ENCODE measurements at regions not wholly inside any gene's neighbourhood (a gene's known extent, or its start where the extent isn't known, plus 50 kb on each side); places are given as distances from the start of the nearest gene placed in this dataset.

GRCh38 chr9:107786561-107786960 is 297.0 kb upstream of the KLF4 start:
- no peak overlapping the region for H3K27ac Mint-ChIP-seq (ENCODE audit: unreplicated experiment)
- no peak for TF ChIP-seq CTCF (IDR thresholded peaks at IDR 0.05; ENCODE audit: unreplicated experiment)
- CTCF ChIA-PET = interaction anchor here (0.7 kb wide), 1 partner anchor 111 kb away, joined by 3 read pairs; no protein-coding TSS in a partner anchor
- intact Hi-C loops (cut with micrococcal nuclease; ENCODE audit: unreplicated experiment) = no loop called here
- H3K4me1 Mint-ChIP-seq (ENCODE audit: low read depth, unreplicated experiment) = no peaks in the 10 kb centered on the region
- no peaks in the 10 kb centered on the region for H3K27me3 Mint-ChIP-seq (ENCODE audit: unreplicated experiment)
- no peaks in the 10 kb centered on the region for H3K9me3 Mint-ChIP-seq (ENCODE audit: low read depth, unreplicated experiment)
- H3K36me3 Mint-ChIP-seq (ENCODE audit: insufficient read depth, unreplicated experiment) = no peaks in the 10 kb centered on the region
- DNase-seq = no peak
- no peak overlapping the region for H3K4me3 Mint-ChIP-seq (ENCODE audit: low read depth, unreplicated experiment)
- no TSS peak for BruUV-seq (replicated peaks)

DNA sequence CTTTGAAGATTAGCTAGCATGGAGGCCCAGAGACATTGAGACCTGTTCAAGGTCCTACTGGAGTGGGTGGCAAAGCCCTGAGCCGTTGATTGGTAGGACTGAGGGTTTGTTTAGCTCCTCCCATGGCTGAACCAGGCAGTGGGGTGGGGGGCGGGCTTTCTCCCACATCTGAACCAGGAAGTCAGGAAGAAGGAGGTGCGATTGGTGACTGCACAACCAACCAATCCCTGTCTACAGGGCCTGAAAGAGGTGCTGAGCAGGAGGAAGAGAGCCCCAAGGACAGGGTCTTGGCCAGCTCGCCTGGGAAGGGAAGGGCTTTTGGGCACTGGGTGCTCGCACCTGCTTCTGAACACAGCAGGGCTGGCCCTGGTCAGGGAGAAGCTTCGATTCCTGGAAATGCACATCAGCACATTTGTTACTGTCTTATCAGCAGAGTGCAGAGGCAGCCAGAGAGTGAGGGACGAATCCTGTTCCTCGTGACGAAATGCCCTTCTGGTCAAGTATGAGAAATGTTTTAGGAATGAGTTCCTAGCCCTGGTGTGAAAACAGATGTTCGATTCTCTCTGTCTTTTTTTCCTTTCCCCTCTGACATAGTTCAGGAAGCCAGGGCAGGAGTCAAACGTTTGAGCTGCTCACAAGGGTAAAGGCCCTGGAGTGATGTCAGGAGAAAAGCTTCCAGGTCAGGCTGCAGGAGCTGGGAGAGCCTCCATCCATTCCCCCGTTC is 294.8 kb upstream of the KLF4 start:
- CTCF ChIA-PET = interaction anchor here (0.6 kb wide), 1 partner anchor 15 kb away, joined by 3 read pairs; no protein-coding TSS in a partner anchor

DNA sequence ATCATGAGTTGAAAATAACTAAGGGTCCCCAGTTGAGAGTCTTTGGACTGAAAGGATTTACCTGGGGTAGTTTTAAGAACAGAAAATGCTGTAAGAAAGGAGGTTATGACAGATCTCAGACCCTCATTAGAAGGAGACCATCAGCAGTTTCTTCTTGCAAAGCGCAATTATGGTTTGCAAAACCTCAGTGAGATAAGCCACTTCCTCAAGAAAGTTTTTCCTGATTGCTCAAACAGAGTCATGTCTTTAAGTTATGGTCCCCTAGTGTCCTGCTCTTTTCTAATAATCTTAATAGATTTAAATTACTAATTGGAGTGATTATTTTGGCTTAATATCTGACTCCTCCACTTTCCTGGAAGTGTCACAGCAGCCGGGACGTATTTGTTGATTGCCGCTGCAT is 293.2 kb upstream of the KLF4 start:
- Mint-ChIP-seq H3K4me3 (ENCODE audit: low read depth, unreplicated experiment) (no peak overlapping the region), H3K27me3 (ENCODE audit: unreplicated experiment) (no peaks in the 10 kb centered on the region), H3K9me3 (ENCODE audit: low read depth, unreplicated experiment) (no peaks in the 10 kb centered on the region), H3K36me3 (ENCODE audit: insufficient read depth, unreplicated experiment) (no peaks in the 10 kb centered on the region), H3K4me1 (ENCODE audit: low read depth, unreplicated experiment) (no peaks in the 10 kb centered on the region), H3K27ac (ENCODE audit: unreplicated experiment) (no peak overlapping the region)
- CTCF ChIA-PET = no interaction called here
- no TSS peak for BruUV-seq (replicated peaks)
- TF ChIP-seq CTCF (IDR thresholded peaks at IDR 0.05; ENCODE audit: unreplicated experiment) = no peak
- no peak for DNase-seq
- intact Hi-C loops (cut with micrococcal nuclease; ENCODE audit: unreplicated experiment) = no loop called here

More for the DNA sequence above, 294.8 kb upstream of the KLF4 start:
- Mint-ChIP-seq H3K36me3 (ENCODE audit: insufficient read depth, unreplicated experiment) (no peaks in the 10 kb centered on the region), H3K27me3 (ENCODE audit: unreplicated experiment) (no peaks in the 10 kb centered on the region), H3K4me3 (ENCODE audit: low read depth, unreplicated experiment) (no peak overlapping the region), H3K27ac (ENCODE audit: unreplicated experiment) (no peak overlapping the region), H3K9me3 (ENCODE audit: low read depth, unreplicated experiment) (no peaks in the 10 kb centered on the region), H3K4me1 (ENCODE audit: low read depth, unreplicated experiment) (no peaks in the 10 kb centered on the region)
- DNase-seq = no peak
- intact Hi-C loops (cut with micrococcal nuclease; ENCODE audit: unreplicated experiment) = no loop called here
- no TSS peak for BruUV-seq (replicated peaks)
- TF ChIP-seq CTCF (IDR thresholded peaks at IDR 0.05; ENCODE audit: unreplicated experiment) = no peak

GRCh38 chr9:107782381-107782780 is 292.8 kb upstream of the KLF4 start:
- Mint-ChIP-seq H3K4me3 (ENCODE audit: low read depth, unreplicated experiment) (no peak overlapping the region), H3K27ac (ENCODE audit: unreplicated experiment) (no peak overlapping the region), H3K36me3 (ENCODE audit: insufficient read depth, unreplicated experiment) (no peaks in the 10 kb centered on the region), H3K9me3 (ENCODE audit: low read depth, unreplicated experiment) (no peaks in the 10 kb centered on the region), H3K27me3 (ENCODE audit: unreplicated experiment) (no peaks in the 10 kb centered on the region), H3K4me1 (ENCODE audit: low read depth, unreplicated experiment) (no peaks in the 10 kb centered on the region)
- CTCF ChIA-PET = interaction anchor here (0.7 kb wide), 1 partner anchor 27 kb away, joined by 3 read pairs; no protein-coding TSS in a partner anchor
- no peak for TF ChIP-seq CTCF (IDR thresholded peaks at IDR 0.05; ENCODE audit: unreplicated experiment)
- intact Hi-C loops (cut with micrococcal nuclease; ENCODE audit: unreplicated experiment) = no loop called here
- no TSS peak for BruUV-seq (replicated peaks)
- no peak for DNase-seq
